ENCODE measurements at regions not wholly inside any gene's neighbourhood (a gene's known extent, or its start where the extent isn't known, plus 50 kb on each side); places are given as distances from the start of the nearest gene placed in this dataset.

- no peak for ATAC-seq
- H3K4me3 ChIP-seq, result no peak overlapping the region
- H3K27ac ChIP-seq, result no peak overlapping the region
- no peak for TF ChIP-seq EP300 (IDR thresholded peaks at IDR 0.05)
- no peak for TF ChIP-seq POLR2AphosphoS5 (IDR thresholded peaks at IDR 0.05)
- TF ChIP-seq POLR2A (IDR thresholded peaks at IDR 0.05), result no peak
- no peak for TF ChIP-seq CTCF (IDR thresholded peaks at IDR 0.05)
- no peaks in the 10 kb centered on the region for H3K27me3 ChIP-seq
- H3K36me3 ChIP-seq, result no peaks in the 10 kb centered on the region
- no peaks in the 10 kb centered on the region for H3K9me3 ChIP-seq
- 94 to 96% methylated on average over 2 of the region's 2 CpGs for WGBS, 2 donors (ENCODE audit: low coverage in 1 of 2)
- no peaks in the 10 kb centered on the region for H3K4me1 ChIP-seq
Measured at GRCh38 chr5:57659886-57660285, 177.3 kb upstream of the ACTBL2 start.

- Histone ChIP-seq H3K9me3 (no peaks in the 10 kb centered on the region), H3K27ac (no peak overlapping the region), H3K4me3 (no peak overlapping the region), H3K4me1 (peaks cover 4 to 13% (median 5%) of the 10 kb centered on the region in 3 donors), H3K27me3 (no peaks in the 10 kb centered on the region), H3K36me3 (no peaks in the 10 kb centered on the region)
- ATAC-seq, result no peak
- WGBS, 2 donors (ENCODE audit: low coverage in 1 of 2), result 87 to 89% methylated on average over 1 of the region's 1 CpG
- no peak for TF ChIP-seq POLR2A (IDR thresholded peaks at IDR 0.05)
- no peak for TF ChIP-seq CTCF (IDR thresholded peaks at IDR 0.05)
- no peak for TF ChIP-seq POLR2AphosphoS5 (IDR thresholded peaks at IDR 0.05)
- TF ChIP-seq EP300 (IDR thresholded peaks at IDR 0.05), result no peak
Measured at GRCh38 chr5:57658018-57658417, 175.4 kb upstream of the ACTBL2 start.

- no peak for ATAC-seq
- Histone ChIP-seq H3K27me3 (no peaks in the 10 kb centered on the region), H3K36me3 (no peaks in the 10 kb centered on the region), H3K27ac (no peak overlapping the region), H3K9me3 (peaks cover 0 to 3% (median 0%) of the 10 kb centered on the region in 3 donors), H3K4me1 (peaks cover 4 to 13% (median 5%) of the 10 kb centered on the region in 3 donors), H3K4me3 (no peak overlapping the region)
- TF ChIP-seq POLR2A (IDR thresholded peaks at IDR 0.05), result no peak
- TF ChIP-seq POLR2AphosphoS5 (IDR thresholded peaks at IDR 0.05), result no peak
- TF ChIP-seq CTCF (IDR thresholded peaks at IDR 0.05), result no peak
- no peak for TF ChIP-seq EP300 (IDR thresholded peaks at IDR 0.05)
- 79 to 89% methylated on average over 4 of the region's 4 CpGs for WGBS, 2 donors (ENCODE audit: low coverage in 1 of 2)
Measured at GRCh38 chr5:57655228-57655627, 172.6 kb upstream of the ACTBL2 start.

- Histone ChIP-seq H3K4me3 (no peak overlapping the region), H3K27me3 (no peaks in the 10 kb centered on the region), H3K36me3 (no peaks in the 10 kb centered on the region), H3K9me3 (peaks cover 0 to 13% (median 0%) of the 10 kb centered on the region in 3 donors), H3K4me1 (peaks cover 4 to 13% (median 5%) of the 10 kb centered on the region in 3 donors), H3K27ac (peak overlapping the region in 1 of 4 donors; percentile 36)
- ATAC-seq, result peak; percentile 41
- TF ChIP-seq POLR2AphosphoS5 (IDR thresholded peaks at IDR 0.05) (no peak), EP300 (IDR thresholded peaks at IDR 0.05) (no peak), POLR2A (IDR thresholded peaks at IDR 0.05) (no peak), CTCF (IDR thresholded peaks at IDR 0.05) (no peak)
- 0 to 24% methylated on average over 2 to 3 of the region's 3 CpGs for WGBS, 2 donors (ENCODE audit: low coverage in 1 of 2)
Measured at GRCh38 chr5:57653636-57654290, 171.2 kb upstream of the ACTBL2 start.

GRCh38 chr5:57651127-57651526, 168.5 kb upstream of the ACTBL2 start:
- TF ChIP-seq EP300 (IDR thresholded peaks at IDR 0.05), result no peak
- TF ChIP-seq POLR2A (IDR thresholded peaks at IDR 0.05), result no peak
- no peak for TF ChIP-seq CTCF (IDR thresholded peaks at IDR 0.05)
- TF ChIP-seq POLR2AphosphoS5 (IDR thresholded peaks at IDR 0.05), result no peak
- 100% methylated on average over 1 of the region's 1 CpG; no CpG with 5 or more reads in 1 of the 2 donors for WGBS, 2 donors (ENCODE audit: low coverage in 1 of 2)
- no peak for ATAC-seq

More at GRCh38 chr5:57651127-57651526, 168.5 kb upstream of the ACTBL2 start:
- Histone ChIP-seq H3K27me3 (no peaks in the 10 kb centered on the region), H3K9me3 (peaks cover 0 to 28% (median 0%) of the 10 kb centered on the region in 3 donors), H3K36me3 (no peaks in the 10 kb centered on the region), H3K4me3 (no peak overlapping the region), H3K4me1 (peaks cover 4 to 13% (median 5%) of the 10 kb centered on the region in 3 donors), H3K27ac (no peak overlapping the region)
